ENCODE measurements at regions not wholly inside any gene's neighbourhood (a gene's known extent, or its start where the extent isn't known, plus 50 kb on each side); places are given as distances from the start of the nearest gene placed in this dataset.
"Not testable (repeated sequence)": the region's sequence is repeated elsewhere in the genome, so short reads cannot be mapped to it uniquely, and the experiment has no call there.

- no peak for DNase-seq
- Histone ChIP-seq H3K36me3 (ENCODE audit: control insufficient read depth in 2 of 3, insufficient read depth in 3 of 3, low read length in 3 of 3) (no peaks in the 10 kb centered on the region), H3K27ac (ENCODE audit: low read depth in 2 of 2, low read length in 2 of 2) (no peak overlapping the region), H3K4me3 (ENCODE audit: low read length in 3 of 3) (no peak overlapping the region), H3K9me3 (ENCODE audit: control insufficient read depth in 2 of 3, insufficient read depth in 1 of 3, low read length in 3 of 3) (no peaks in the 10 kb centered on the region), H3K4me1 (ENCODE audit: control insufficient read depth in 2 of 3, insufficient read depth in 2 of 3, low read depth in 1 of 3, low read length in 3 of 3) (no peaks in the 10 kb centered on the region), H3K27me3 (ENCODE audit: control insufficient read depth, insufficient read depth, low read length) (no peaks in the 10 kb centered on the region), H3K9ac (ENCODE audit: low read length in 3 of 3) (no peak overlapping the region)
- TF ChIP-seq CTCF (IDR thresholded peaks at IDR 0.05; ENCODE audit: borderline replicate concordance, extremely low read depth, insufficient read depth) = no peak
- FAIRE-seq = no peak
- intact Hi-C loops (cut with DNase I) = no loop called here
Measured at GRCh38 chr5:120330558-120330957, 133.5 kb upstream of the PRR16 start.

GRCh38 chr5:120344181-120344580, 119.9 kb upstream of the PRR16 start:
- Histone ChIP-seq H3K4me1 (ENCODE audit: control insufficient read depth in 2 of 3, insufficient read depth in 2 of 3, low read depth in 1 of 3, low read length in 3 of 3) (no peaks in the 10 kb centered on the region), H3K9ac (ENCODE audit: low read length in 3 of 3) (no peak overlapping the region), H3K4me3 (ENCODE audit: low read length in 3 of 3) (no peak overlapping the region), H3K27me3 (ENCODE audit: control insufficient read depth, insufficient read depth, low read length) (no peaks in the 10 kb centered on the region), H3K9me3 (ENCODE audit: control insufficient read depth in 2 of 3, insufficient read depth in 1 of 3, low read length in 3 of 3) (no peaks in the 10 kb centered on the region), H3K36me3 (ENCODE audit: control insufficient read depth in 2 of 3, insufficient read depth in 3 of 3, low read length in 3 of 3) (no peaks in the 10 kb centered on the region), H3K27ac (ENCODE audit: low read depth in 2 of 2, low read length in 2 of 2) (no peak overlapping the region)
- DNase-seq (no peak), FAIRE-seq (no peak)
- intact Hi-C loops (cut with DNase I) = no loop called here
- no peak for TF ChIP-seq CTCF (IDR thresholded peaks at IDR 0.05; ENCODE audit: borderline replicate concordance, extremely low read depth, insufficient read depth)

- Histone ChIP-seq H3K36me3 (ENCODE audit: control insufficient read depth in 2 of 3, insufficient read depth in 3 of 3, low read length in 3 of 3) (no peaks in the 10 kb centered on the region), H3K9ac (ENCODE audit: low read length in 3 of 3) (no peak overlapping the region), H3K27ac (ENCODE audit: low read depth in 2 of 2, low read length in 2 of 2) (no peak overlapping the region), H3K9me3 (ENCODE audit: control insufficient read depth in 2 of 3, insufficient read depth in 1 of 3, low read length in 3 of 3) (no peaks in the 10 kb centered on the region), H3K4me3 (ENCODE audit: low read length in 3 of 3) (no peak overlapping the region), H3K4me1 (ENCODE audit: control insufficient read depth in 2 of 3, insufficient read depth in 2 of 3, low read depth in 1 of 3, low read length in 3 of 3) (no peaks in the 10 kb centered on the region), H3K27me3 (ENCODE audit: control insufficient read depth, insufficient read depth, low read length) (no peaks in the 10 kb centered on the region)
- TF ChIP-seq CTCF (IDR thresholded peaks at IDR 0.05; ENCODE audit: borderline replicate concordance, extremely low read depth, insufficient read depth) = no peak
- DNase-seq (no peak), FAIRE-seq (no peak)
- intact Hi-C loops (cut with DNase I) = no loop called here
Measured at GRCh38 chr5:120345947-120346346, 118.2 kb upstream of the PRR16 start.

- intact Hi-C loops (cut with DNase I); FAIRE-seq; H3K27ac ChIP-seq (ENCODE audit: low read depth in 2 of 2, low read length in 2 of 2): not testable (repeated sequence)
Measured at GRCh38 chr5:120351071-120351470, 113.0 kb upstream of the PRR16 start.

More at GRCh38 chr5:120351071-120351470, 113.0 kb upstream of the PRR16 start:
- not testable (repeated sequence) for DNase-seq; H3K27me3 ChIP-seq (ENCODE audit: control insufficient read depth, insufficient read depth, low read length); H3K4me1 ChIP-seq (ENCODE audit: control insufficient read depth in 2 of 3, insufficient read depth in 2 of 3, low read depth in 1 of 3, low read length in 3 of 3); H3K36me3 ChIP-seq (ENCODE audit: control insufficient read depth in 2 of 3, insufficient read depth in 3 of 3, low read length in 3 of 3); H3K9ac ChIP-seq (ENCODE audit: low read length in 3 of 3); H3K9me3 ChIP-seq (ENCODE audit: control insufficient read depth in 2 of 3, insufficient read depth in 1 of 3, low read length in 3 of 3); H3K4me3 ChIP-seq (ENCODE audit: low read length in 3 of 3)
